ENCODE measurements at regions not wholly inside any gene's neighbourhood (a gene's known extent, or its start where the extent isn't known, plus 50 kb on each side); places are given as distances from the start of the nearest gene placed in this dataset.
"Not testable (repeated sequence)": the region's sequence is repeated elsewhere in the genome, so short reads cannot be mapped to it uniquely, and the experiment has no call there.

DNA sequence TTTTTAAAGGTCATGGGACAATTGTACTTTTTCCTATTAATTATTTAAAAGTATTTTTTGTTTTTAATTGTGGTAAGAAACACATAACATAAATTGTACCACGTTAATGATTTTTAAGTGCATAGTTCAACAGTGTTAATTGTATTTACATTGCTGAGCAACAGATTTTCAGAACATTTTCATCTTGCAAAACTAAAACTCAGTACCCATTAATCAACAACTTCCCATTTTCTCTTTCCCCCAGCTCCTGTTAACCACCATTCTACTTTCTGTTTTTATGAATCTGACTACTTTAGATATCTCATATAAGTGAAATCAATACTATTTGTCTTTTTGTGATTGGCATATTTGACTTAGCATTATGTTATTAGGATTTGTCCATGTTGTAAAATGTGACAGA lies 483.9 kb upstream of the ZNF804A start:
- H3K4me1 ChIP-seq (ENCODE audit: control insufficient read depth, insufficient read depth, low read length), result no peaks in the 10 kb centered on the region
- WGBS, 2 experiments, result no CpG with 5 or more reads among the region's 1 CpG

DNA sequence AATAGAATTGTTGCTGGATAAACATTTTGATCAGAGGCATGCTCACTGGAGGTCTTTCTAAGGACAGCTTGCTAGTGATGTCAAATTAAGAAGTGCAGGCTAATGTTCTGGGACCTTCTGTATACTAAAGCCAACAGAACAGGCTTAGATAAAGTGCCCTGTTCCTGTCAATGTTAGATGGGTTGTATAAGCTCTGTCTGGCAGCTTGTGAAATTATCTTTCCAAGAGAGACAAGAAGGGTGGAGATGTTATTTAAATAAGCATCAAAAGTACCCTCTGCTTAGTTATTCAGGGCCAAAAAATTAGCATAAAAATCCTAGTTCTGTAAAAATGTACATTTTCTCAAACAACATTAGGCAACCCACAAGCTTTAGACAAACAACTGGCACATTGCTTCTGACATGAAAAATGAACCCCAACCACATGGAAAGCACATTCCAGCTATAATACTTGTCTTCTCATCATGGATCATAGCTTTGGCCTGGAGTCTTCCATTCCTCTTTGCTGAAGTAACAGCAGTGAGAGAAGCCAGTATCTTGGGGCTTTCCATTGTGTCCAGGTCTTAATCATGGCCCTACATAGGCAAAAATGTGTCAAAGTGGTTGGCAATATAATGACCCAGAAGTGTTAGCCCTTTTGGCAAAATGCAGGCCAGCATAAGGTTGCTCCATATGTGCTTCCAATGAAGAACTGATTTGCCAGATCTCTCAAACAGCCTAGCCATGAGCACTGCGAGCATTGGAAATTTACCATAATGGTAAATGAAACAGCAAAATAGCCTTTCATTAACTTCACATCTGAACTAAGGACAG lies 478.1 kb upstream of the ZNF804A start:
- no peaks in the 10 kb centered on the region for H3K27me3 ChIP-seq (ENCODE audit: control insufficient read depth, insufficient read depth, low read length, poor library complexity, severe bottlenecking)
- H3K4me1 ChIP-seq (ENCODE audit: control insufficient read depth, insufficient read depth, low read length), result no peaks in the 10 kb centered on the region
- no peak overlapping the region for H3K27ac ChIP-seq (ENCODE audit: insufficient read depth, low read depth, low read length, poor library complexity, severe bottlenecking)
- 100% methylated on average over 1 of the region's 1 CpG for WGBS, 2 experiments
- no peaks in the 10 kb centered on the region for H3K9me3 ChIP-seq (ENCODE audit: control insufficient read depth, low read length)
- no peaks in the 10 kb centered on the region for H3K36me3 ChIP-seq (ENCODE audit: control insufficient read depth, insufficient read depth, low read length)
- no peak overlapping the region for H3K4me3 ChIP-seq (ENCODE audit: insufficient read depth, low read depth, low read length)

More for the DNA sequence above, 483.9 kb upstream of the ZNF804A start:
- no peaks in the 10 kb centered on the region for H3K36me3 ChIP-seq (ENCODE audit: control insufficient read depth, insufficient read depth, low read length)
- H3K4me3 ChIP-seq (ENCODE audit: insufficient read depth, low read depth, low read length), result no peak overlapping the region
- H3K27me3 ChIP-seq (ENCODE audit: control insufficient read depth, insufficient read depth, low read length, poor library complexity, severe bottlenecking), result no peaks in the 10 kb centered on the region
- H3K9me3 ChIP-seq (ENCODE audit: control insufficient read depth, low read length), result no peaks in the 10 kb centered on the region
- H3K27ac ChIP-seq (ENCODE audit: insufficient read depth, low read depth, low read length, poor library complexity, severe bottlenecking), result no peak overlapping the region

DNA sequence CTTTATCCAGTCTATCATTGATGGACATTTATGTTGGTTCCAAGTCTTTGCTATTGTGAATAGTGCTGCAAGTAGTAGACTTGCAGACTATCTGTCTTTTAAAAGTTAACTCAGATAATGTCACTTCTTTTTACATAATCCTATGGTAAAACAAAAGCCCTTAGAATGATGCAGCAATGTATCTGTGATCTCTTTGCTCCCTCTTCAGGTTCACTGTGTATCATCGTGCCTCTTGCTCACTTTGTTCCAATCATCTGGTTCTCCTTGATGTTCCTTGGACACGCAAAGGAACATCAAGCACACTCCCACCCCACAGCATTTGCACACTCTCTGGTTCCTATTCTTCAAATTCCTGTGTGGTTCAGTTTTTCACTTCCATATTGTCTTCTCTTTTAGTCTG lies 472.5 kb upstream of the ZNF804A start:
- Histone ChIP-seq H3K36me3 (ENCODE audit: control insufficient read depth, insufficient read depth, low read length) (no peaks in the 10 kb centered on the region), H3K27ac (ENCODE audit: insufficient read depth, low read depth, low read length, poor library complexity, severe bottlenecking) (no peak overlapping the region), H3K4me1 (ENCODE audit: control insufficient read depth, insufficient read depth, low read length) (no peaks in the 10 kb centered on the region), H3K27me3 (ENCODE audit: control insufficient read depth, insufficient read depth, low read length, poor library complexity, severe bottlenecking) (no peaks in the 10 kb centered on the region), H3K9me3 (ENCODE audit: control insufficient read depth, low read length) (no peaks in the 10 kb centered on the region), H3K4me3 (ENCODE audit: insufficient read depth, low read depth, low read length) (no peak overlapping the region)
- 89 to 91% methylated on average over 2 of the region's 2 CpGs for WGBS, 2 experiments

- no peaks in the 10 kb centered on the region for H3K36me3 ChIP-seq (ENCODE audit: control insufficient read depth, insufficient read depth, low read length)
- no peak overlapping the region for H3K4me3 ChIP-seq (ENCODE audit: insufficient read depth, low read depth, low read length)
- no peaks in the 10 kb centered on the region for H3K9me3 ChIP-seq (ENCODE audit: control insufficient read depth, low read length)
- 95 to 96% methylated on average over 1 of the region's 1 CpG for WGBS, 2 experiments
- no peak overlapping the region for H3K27ac ChIP-seq (ENCODE audit: insufficient read depth, low read depth, low read length, poor library complexity, severe bottlenecking)
- no peaks in the 10 kb centered on the region for H3K4me1 ChIP-seq (ENCODE audit: control insufficient read depth, insufficient read depth, low read length)
- H3K27me3 ChIP-seq (ENCODE audit: control insufficient read depth, insufficient read depth, low read length, poor library complexity, severe bottlenecking), result no peaks in the 10 kb centered on the region
Measured at GRCh38 chr2:184129073-184129472, 469.3 kb upstream of the ZNF804A start.

GRCh38 chr2:184137955-184138354 lies 460.4 kb upstream of the ZNF804A start:
- no peaks in the 10 kb centered on the region for H3K36me3 ChIP-seq (ENCODE audit: control insufficient read depth, insufficient read depth, low read length)
- WGBS, 2 experiments, result 94 to 95% methylated on average over 1 of the region's 1 CpG
- H3K9me3 ChIP-seq (ENCODE audit: control insufficient read depth, low read length), result no peaks in the 10 kb centered on the region
- no peaks in the 10 kb centered on the region for H3K27me3 ChIP-seq (ENCODE audit: control insufficient read depth, insufficient read depth, low read length, poor library complexity, severe bottlenecking)
- no peak overlapping the region for H3K4me3 ChIP-seq (ENCODE audit: insufficient read depth, low read depth, low read length)
- no peaks in the 10 kb centered on the region for H3K4me1 ChIP-seq (ENCODE audit: control insufficient read depth, insufficient read depth, low read length)
- no peak overlapping the region for H3K27ac ChIP-seq (ENCODE audit: insufficient read depth, low read depth, low read length, poor library complexity, severe bottlenecking)

DNA sequence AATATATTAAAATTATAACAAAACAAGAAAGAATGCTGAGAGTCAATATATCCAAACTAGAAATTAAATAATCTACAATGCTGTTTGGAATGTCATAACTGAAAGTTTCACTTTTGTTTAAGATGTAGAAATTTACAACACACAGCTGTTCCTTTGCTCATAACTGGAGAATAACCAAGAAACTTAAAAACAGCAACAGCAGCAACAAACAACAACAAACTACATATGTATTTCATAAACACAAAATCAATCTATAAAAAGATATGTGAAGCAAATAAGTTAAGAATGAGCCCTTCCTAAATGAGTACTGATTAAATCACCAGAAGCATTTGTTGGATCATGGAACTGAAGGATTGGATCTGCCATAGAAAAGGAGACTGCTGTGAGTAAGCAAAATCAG lies 456.5 kb upstream of the ZNF804A start:
- Histone ChIP-seq H3K4me1 (ENCODE audit: control insufficient read depth, insufficient read depth, low read length) (no peaks in the 10 kb centered on the region), H3K27me3 (ENCODE audit: control insufficient read depth, insufficient read depth, low read length, poor library complexity, severe bottlenecking) (no peaks in the 10 kb centered on the region), H3K9me3 (ENCODE audit: control insufficient read depth, low read length) (no peaks in the 10 kb centered on the region), H3K36me3 (ENCODE audit: control insufficient read depth, insufficient read depth, low read length) (no peaks in the 10 kb centered on the region), H3K27ac (ENCODE audit: insufficient read depth, low read depth, low read length, poor library complexity, severe bottlenecking) (no peak overlapping the region), H3K4me3 (ENCODE audit: insufficient read depth, low read depth, low read length) (no peak overlapping the region)

- Histone ChIP-seq H3K36me3 (ENCODE audit: control insufficient read depth, insufficient read depth, low read length) (no peaks in the 10 kb centered on the region), H3K9me3 (ENCODE audit: control insufficient read depth, low read length) (no peaks in the 10 kb centered on the region), H3K27ac (ENCODE audit: insufficient read depth, low read depth, low read length, poor library complexity, severe bottlenecking) (no peak overlapping the region), H3K4me1 (ENCODE audit: control insufficient read depth, insufficient read depth, low read length) (no peaks in the 10 kb centered on the region), H3K27me3 (ENCODE audit: control insufficient read depth, insufficient read depth, low read length, poor library complexity, severe bottlenecking) (no peaks in the 10 kb centered on the region), H3K4me3 (ENCODE audit: insufficient read depth, low read depth, low read length) (no peak overlapping the region)
- 92 to 94% methylated on average over 2 of the region's 2 CpGs for WGBS, 2 experiments
Measured at GRCh38 chr2:184154438-184154837, 443.9 kb upstream of the ZNF804A start.

DNA sequence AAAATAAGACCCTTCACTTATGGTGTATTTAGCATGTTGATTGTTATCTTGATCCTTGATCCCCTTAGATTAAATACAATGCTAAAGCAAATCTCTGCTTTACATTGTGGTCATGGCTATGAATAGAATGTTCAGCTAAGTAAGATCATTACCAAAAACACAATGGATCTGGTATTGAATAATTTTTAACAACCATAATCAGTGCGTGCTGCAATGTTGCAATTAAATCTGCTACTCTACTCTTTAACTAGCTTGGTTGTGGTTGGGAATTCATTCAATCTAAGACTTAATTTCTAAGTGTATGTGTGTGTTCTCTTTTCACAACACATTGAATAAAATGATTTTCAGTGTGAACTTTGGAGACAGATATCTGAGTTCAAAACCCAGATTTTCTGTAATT lies 442.5 kb upstream of the ZNF804A start:
- Histone ChIP-seq H3K4me3 (ENCODE audit: insufficient read depth, low read depth, low read length) (no peak overlapping the region), H3K27me3 (ENCODE audit: control insufficient read depth, insufficient read depth, low read length, poor library complexity, severe bottlenecking) (no peaks in the 10 kb centered on the region), H3K4me1 (ENCODE audit: control insufficient read depth, insufficient read depth, low read length) (no peaks in the 10 kb centered on the region), H3K27ac (ENCODE audit: insufficient read depth, low read depth, low read length, poor library complexity, severe bottlenecking) (no peak overlapping the region), H3K9me3 (ENCODE audit: control insufficient read depth, low read length) (no peaks in the 10 kb centered on the region), H3K36me3 (ENCODE audit: control insufficient read depth, insufficient read depth, low read length) (no peaks in the 10 kb centered on the region)
- WGBS, 2 experiments, result 91% methylated on average over 1 of the region's 1 CpG; no CpG with 5 or more reads in 1 of the 2 experiments

DNA sequence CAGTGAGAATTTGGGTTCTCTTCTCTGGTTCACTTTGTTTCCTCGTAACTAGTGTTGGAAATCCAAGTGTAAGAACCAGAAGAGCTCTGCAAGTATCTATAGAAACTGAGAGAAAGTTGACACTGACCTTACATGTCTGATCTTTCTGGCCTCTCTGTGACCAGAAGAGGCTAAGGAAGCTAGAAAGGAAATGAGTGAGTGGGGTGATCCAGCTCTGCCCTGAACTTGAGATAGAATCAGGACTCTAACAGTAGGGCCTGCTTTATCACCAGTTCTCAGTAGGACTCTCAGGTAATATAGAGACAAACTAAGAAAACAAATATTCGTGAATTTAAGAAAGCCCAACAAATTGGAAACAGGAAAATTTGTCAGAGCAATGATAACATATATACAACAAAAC lies 441.2 kb upstream of the ZNF804A start:
- no peaks in the 10 kb centered on the region for H3K36me3 ChIP-seq (ENCODE audit: control insufficient read depth, insufficient read depth, low read length)
- H3K27ac ChIP-seq (ENCODE audit: insufficient read depth, low read depth, low read length, poor library complexity, severe bottlenecking), result no peak overlapping the region
- H3K4me3 ChIP-seq (ENCODE audit: insufficient read depth, low read depth, low read length), result no peak overlapping the region
- H3K4me1 ChIP-seq (ENCODE audit: control insufficient read depth, insufficient read depth, low read length), result no peaks in the 10 kb centered on the region
- H3K27me3 ChIP-seq (ENCODE audit: control insufficient read depth, insufficient read depth, low read length, poor library complexity, severe bottlenecking), result no peaks in the 10 kb centered on the region
- WGBS, 2 experiments, result 67 to 73% methylated on average over 1 to 2 of the region's 2 CpGs
- H3K9me3 ChIP-seq (ENCODE audit: control insufficient read depth, low read length), result no peaks in the 10 kb centered on the region

DNA sequence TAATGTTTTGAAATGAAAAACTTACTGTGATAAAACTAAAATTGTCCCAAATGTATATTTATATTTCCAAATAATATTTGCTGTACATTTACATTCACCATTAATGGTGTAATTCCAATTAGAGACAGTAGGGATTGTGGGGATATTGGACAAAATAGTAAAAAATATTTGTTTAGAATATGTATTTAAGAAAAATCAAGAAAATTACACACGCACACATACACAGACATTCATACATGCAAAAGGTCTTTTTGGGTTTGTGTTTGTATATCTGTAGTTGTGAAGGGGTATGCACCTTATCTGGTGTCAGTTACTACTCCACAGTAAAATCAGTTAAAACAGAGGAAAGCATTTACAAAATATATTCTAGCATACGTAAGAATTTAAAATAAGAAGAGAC lies 435.9 kb upstream of the ZNF804A start:
- Histone ChIP-seq H3K27ac (ENCODE audit: insufficient read depth, low read depth, low read length, poor library complexity, severe bottlenecking) (no peak overlapping the region), H3K4me1 (ENCODE audit: control insufficient read depth, insufficient read depth, low read length) (no peaks in the 10 kb centered on the region), H3K27me3 (ENCODE audit: control insufficient read depth, insufficient read depth, low read length, poor library complexity, severe bottlenecking) (no peaks in the 10 kb centered on the region), H3K36me3 (ENCODE audit: control insufficient read depth, insufficient read depth, low read length) (no peaks in the 10 kb centered on the region), H3K4me3 (ENCODE audit: insufficient read depth, low read depth, low read length) (no peak overlapping the region), H3K9me3 (ENCODE audit: control insufficient read depth, low read length) (no peaks in the 10 kb centered on the region)
- no CpG with 5 or more reads among the region's 2 CpGs for WGBS, 2 experiments

DNA sequence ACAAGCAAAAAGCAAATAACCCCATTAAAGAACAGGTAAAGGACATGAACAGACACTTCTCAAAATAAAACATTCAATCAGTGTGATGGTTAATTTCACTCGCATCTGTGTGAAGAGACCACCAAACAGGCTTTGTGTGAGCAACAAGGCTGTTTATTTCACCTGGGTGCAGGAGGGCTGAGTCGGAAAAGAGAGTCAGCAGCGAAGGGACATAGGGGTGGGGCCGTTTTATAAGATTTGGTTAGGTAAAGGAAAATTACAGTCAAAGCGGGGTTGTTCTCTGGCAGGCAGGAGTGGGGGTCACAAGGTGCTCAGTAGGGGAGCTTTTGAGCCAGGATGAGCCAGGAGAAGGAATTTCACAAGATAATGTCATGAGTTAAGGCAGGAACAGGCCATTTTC lies 429.5 kb upstream of the ZNF804A start:
- 75 to 79% methylated on average over 5 of the region's 5 CpGs for WGBS, 2 experiments

More for the DNA sequence above, 429.5 kb upstream of the ZNF804A start:
- H3K36me3 ChIP-seq (ENCODE audit: control insufficient read depth, insufficient read depth, low read length); H3K27ac ChIP-seq (ENCODE audit: insufficient read depth, low read depth, low read length, poor library complexity, severe bottlenecking); H3K27me3 ChIP-seq (ENCODE audit: control insufficient read depth, insufficient read depth, low read length, poor library complexity, severe bottlenecking); H3K4me3 ChIP-seq (ENCODE audit: insufficient read depth, low read depth, low read length); H3K9me3 ChIP-seq (ENCODE audit: control insufficient read depth, low read length); H3K4me1 ChIP-seq (ENCODE audit: control insufficient read depth, insufficient read depth, low read length): not testable (repeated sequence)
